ENCODE measurements at regions not wholly inside any gene's neighbourhood (a gene's known extent, or its start where the extent isn't known, plus 50 kb on each side); places are given as distances from the start of the nearest gene placed in this dataset.

- H3K4me2 ChIP-seq (replicated peaks; ENCODE audit: extremely low read depth, low read length, poor library complexity, severe bottlenecking), result no peak overlapping the region
- no peaks in the 10 kb centered on the region for H3K79me2 ChIP-seq (ENCODE audit: insufficient read depth, low read length)
- TF ChIP-seq CTCF (IDR thresholded peaks at IDR 0.05), result no peak
- H4K20me1 ChIP-seq (ENCODE audit: insufficient read depth, low read length), result no peaks in the 10 kb centered on the region
- WGBS (ENCODE audit: insufficient coverage), result 100% methylated on average over 1 of the region's 3 CpGs
- intact Hi-C loops (cut with micrococcal nuclease), result no loop called here
- no peaks in the 10 kb centered on the region for H3K4me1 ChIP-seq (ENCODE audit: control insufficient read depth in 1 of 2, insufficient read depth in 2 of 2, low read length in 2 of 2)
- no peaks in the 10 kb centered on the region for H3K27me3 ChIP-seq (ENCODE audit: control insufficient read depth in 2 of 2, insufficient read depth in 2 of 2, low read length in 2 of 2)
- H3K4me3 ChIP-seq (replicated peaks in 1 of 3; ENCODE audit: low read depth in 2 of 3, low read length in 3 of 3), result no peak overlapping the region
- H3K27me3 Mint-ChIP-seq (ENCODE audit: low read depth in 3 of 3), result peaks cover 0 to 5% (median 3%) of the 10 kb centered on the region in 3 donors
- no peak overlapping the region for H3K27ac ChIP-seq (ENCODE audit: low read depth in 1 of 2, low read length in 2 of 2)
- H3K27ac Mint-ChIP-seq, result no peak overlapping the region
- H2AFZ ChIP-seq (ENCODE audit: insufficient read depth, low read depth, low read length, poor library complexity, severe bottlenecking), result no peak overlapping the region
- H3K36me3 Mint-ChIP-seq, result no peaks in the 10 kb centered on the region
- no peaks in the 10 kb centered on the region for H3K36me3 ChIP-seq (replicated peaks in 1 of 2; ENCODE audit: control insufficient read depth in 1 of 2, insufficient read depth in 2 of 2, low read length in 2 of 2)
- no peak overlapping the region for H3K4me3 Mint-ChIP-seq
- DNase-seq, result no peak
- no peak overlapping the region for H3K9ac ChIP-seq (ENCODE audit: insufficient read depth, low read length, poor library complexity, severe bottlenecking)
- no peaks in the 10 kb centered on the region for H3K4me1 Mint-ChIP-seq
- H3K9me3 Mint-ChIP-seq, result no peaks in the 10 kb centered on the region
- no peaks in the 10 kb centered on the region for H3K9me3 ChIP-seq (replicated peaks in 1 of 2; ENCODE audit: control insufficient read depth in 1 of 2, insufficient read depth in 1 of 2, low read length in 2 of 2)
Measured at GRCh38 chr20:54321352-54322087, 113.6 kb downstream of the PFDN4 start.

GRCh38 chr20:54323227-54323734, 115.4 kb downstream of the PFDN4 start:
- Mint-ChIP-seq H3K4me1 (no peaks in the 10 kb centered on the region), H3K4me3 (no peak overlapping the region), H3K27ac (no peak overlapping the region), H3K9me3 (peaks cover 0 to 1% (median 0%) of the 10 kb centered on the region in 7 donors), H3K36me3 (no peaks in the 10 kb centered on the region), H3K27me3 (ENCODE audit: low read depth in 3 of 3) (peaks cover 0 to 3% (median 1%) of the 10 kb centered on the region in 3 donors)
- H3K36me3 ChIP-seq (replicated peaks in 1 of 2; ENCODE audit: control insufficient read depth in 1 of 2, insufficient read depth in 2 of 2, low read length in 2 of 2), result no peaks in the 10 kb centered on the region
- H3K4me3 ChIP-seq (replicated peaks in 1 of 3; ENCODE audit: low read depth in 2 of 3, low read length in 3 of 3), result no peak overlapping the region
- H3K4me1 ChIP-seq (ENCODE audit: control insufficient read depth in 1 of 2, insufficient read depth in 2 of 2, low read length in 2 of 2), result no peaks in the 10 kb centered on the region
- no peak overlapping the region for H3K27ac ChIP-seq (ENCODE audit: low read depth in 1 of 2, low read length in 2 of 2)
- H2AFZ ChIP-seq (ENCODE audit: insufficient read depth, low read depth, low read length, poor library complexity, severe bottlenecking), result no peak overlapping the region
- intact Hi-C loops (cut with micrococcal nuclease), result no loop called here
- no peak overlapping the region for H3K4me2 ChIP-seq (replicated peaks; ENCODE audit: extremely low read depth, low read length, poor library complexity, severe bottlenecking)
- no peaks in the 10 kb centered on the region for H3K79me2 ChIP-seq (ENCODE audit: insufficient read depth, low read length)
- no peaks in the 10 kb centered on the region for H3K9me3 ChIP-seq (replicated peaks in 1 of 2; ENCODE audit: control insufficient read depth in 1 of 2, insufficient read depth in 1 of 2, low read length in 2 of 2)
- no peaks in the 10 kb centered on the region for H3K27me3 ChIP-seq (ENCODE audit: control insufficient read depth in 2 of 2, insufficient read depth in 2 of 2, low read length in 2 of 2)
- no peaks in the 10 kb centered on the region for H4K20me1 ChIP-seq (ENCODE audit: insufficient read depth, low read length)
- H3K9ac ChIP-seq (ENCODE audit: insufficient read depth, low read length, poor library complexity, severe bottlenecking), result no peak overlapping the region
- WGBS (ENCODE audit: insufficient coverage), result no CpG with 5 or more reads among the region's 2 CpGs
- no peak for DNase-seq
- no peak for TF ChIP-seq CTCF (IDR thresholded peaks at IDR 0.05)

Measured in CD14-positive monocyte (primary cell).